Neural cell (in vitro differentiated cells): ENCODE measurements at regions not wholly inside any gene's neighbourhood (a gene's known extent, or its start where the extent isn't known, plus 50 kb on each side); places are given as distances from the start of the nearest gene placed in this dataset.

Source experiments
- H2AFZ ChIP-seq: fragments of 200-600, 300-800 bp; sonication (generic), shearing (Covaris generic); 2 replicates; pipeline ENCODE4 v1.6.0; 2014; ENCODE audit warnings: low read depth, mild to moderate bottlenecking, antibody characterized with exemption, low read length, moderate library complexity
- H3F3A ChIP-seq: fragments of 200-600 bp; shearing (Covaris generic); 2 replicates; pipeline ENCODE4 v1.6.1; 2016; ENCODE audit warnings: mild to moderate bottlenecking, moderate library complexity, mixed read lengths, antibody characterized with exemption, low read length; ENCODE audit not compliant: insufficient read depth, poor library complexity, severe bottlenecking
- H3K27ac ChIP-seq: fragments of 200-600, 300-800 bp; sonication (generic), shearing (Covaris generic); 2 replicates; pipeline ENCODE4 v1.5.1; 2014; ENCODE audit warnings: mild to moderate bottlenecking, low read length, moderate library complexity
- H3K27me3 ChIP-seq: fragments of 300-800, 200-600 bp; sonication (generic), shearing (Covaris generic); 2 replicates; pipeline ENCODE4 v1.6.0; 2014; ENCODE audit warnings: mild to moderate bottlenecking, low read depth, low read length, moderate library complexity; ENCODE audit not compliant: insufficient read depth
- H3K36me3 ChIP-seq: fragments of 300-800, 200-600 bp; sonication (generic), shearing (Covaris generic); 2 replicates; pipeline ENCODE4 v1.5.1; 2014; ENCODE audit warnings: mild to moderate bottlenecking, antibody characterized with exemption, low read length, moderate library complexity; ENCODE audit not compliant: insufficient read depth
- H3K4me2 ChIP-seq: fragments of 300-800, 200-600 bp; sonication (generic), shearing (Covaris generic); 2 replicates; pipeline ENCODE4 v1.6.0; 2014; ENCODE audit warnings: mild to moderate bottlenecking, low read length
- H3K4me3 ChIP-seq: fragments of 300-800, 200-600 bp; sonication (generic), shearing (Covaris generic); 2 replicates; pipeline ENCODE4 v1.5.1; 2014; ENCODE audit warnings: mild to moderate bottlenecking, low read length, moderate library complexity
- H3K79me2 ChIP-seq: fragments of 200-600 bp; shearing (Covaris generic); replicated peaks from 2 replicates; pipeline ENCODE4 v1.6.0; 2014; ENCODE audit warnings: mild to moderate bottlenecking, low read length, moderate library complexity; ENCODE audit not compliant: insufficient read depth
- H3K9ac ChIP-seq: fragments of 300-800, 200-600 bp; sonication (generic), shearing (Covaris generic); 2 replicates; pipeline ENCODE4 v1.6.1; 2016; ENCODE audit warnings: mild to moderate bottlenecking, low read length, mixed read lengths
- H3K9me2 ChIP-seq: fragments of 200-600 bp; shearing (Covaris generic); 2 replicates; pipeline ENCODE4 v1.6.1; 2016; ENCODE audit warnings: mild to moderate bottlenecking, low read length, mixed read lengths; ENCODE audit not compliant: insufficient read depth
- H3K9me3 ChIP-seq: fragments of 200-600, 300-800 bp; sonication (generic), shearing (Covaris generic); 2 replicates; pipeline ENCODE4 v1.6.1; 2016; ENCODE audit warnings: mild to moderate bottlenecking, mixed run types, low read length, moderate library complexity, mixed read lengths
- H4K20me1 ChIP-seq: fragments of 200-600 bp; shearing (Covaris generic); 2 replicates; pipeline ENCODE4 v1.6.1; 2016; ENCODE audit warnings: mild to moderate bottlenecking, mixed run types; ENCODE audit not compliant: insufficient read depth
- EP300 ChIP-seq: fragments of 450-650 bp; conservative IDR thresholded peaks from 2 replicates; pipeline ENCODE4 v1.6.1; 2014; ENCODE audit warnings: antibody characterized with exemption, mild to moderate bottlenecking, moderate library complexity; ENCODE audit not compliant: poor library complexity, severe bottlenecking
- EZH2 ChIP-seq: fragments of 200-600, 300-800 bp; shearing (Covaris generic), sonication (generic); IDR thresholded peaks from 2 replicates; pipeline ENCODE4 v1.6.1; 2014; ENCODE audit warnings: antibody characterized with exemption, low read length, borderline replicate concordance, mild to moderate bottlenecking; ENCODE audit not compliant: insufficient read depth, poor library complexity, severe bottlenecking
- MXI1 ChIP-seq: fragments of 450-650 bp; conservative IDR thresholded peaks from 2 replicates; pipeline ENCODE4 v1.6.1; 2014; ENCODE audit warnings: antibody characterized with exemption, mild to moderate bottlenecking; ENCODE audit not compliant: poor library complexity, severe bottlenecking
- POLR2AphosphoS5 ChIP-seq: IDR thresholded peaks from 2 replicates; pipeline ENCODE4 v1.6.1; 2012
- RAD21 ChIP-seq: fragments of 450-650 bp; conservative IDR thresholded peaks from 2 replicates; pipeline ENCODE4 v1.6.1; 2014; ENCODE audit warnings: antibody characterized with exemption, mild to moderate bottlenecking, moderate library complexity
- REST ChIP-seq: IDR thresholded peaks from 2 replicates; pipeline ENCODE4 v1.6.1; 2012; ENCODE audit warnings: borderline replicate concordance
- SMC3 ChIP-seq: fragments of 450-650 bp; conservative IDR thresholded peaks from 2 replicates; pipeline ENCODE4 v1.6.1; 2014; ENCODE audit warnings: antibody characterized with exemption, mild to moderate bottlenecking, moderate library complexity; ENCODE audit not compliant: poor library complexity
- TAF1 ChIP-seq: IDR thresholded peaks from 2 replicates; pipeline ENCODE4 v1.6.1; 2012; ENCODE audit warnings: low read depth
- TF ChIP-seq, protein P1 (sequence below): fragments of 450-650 bp; IDR thresholded peaks from 2 replicates; pipeline ENCODE4 v1.5.1; 2014; ENCODE audit warnings: antibody characterized with exemption, mild to moderate bottlenecking, moderate library complexity; ENCODE audit not compliant: poor library complexity, severe bottlenecking

GRCh38 chr4:187470061-187470460 lies 525.5 kb upstream of the ZFP42 start:
- no peak overlapping the region for H2AFZ ChIP-seq

GRCh38 chr4:187474238-187474637 lies 521.3 kb upstream of the ZFP42 start:
- H3K36me3 ChIP-seq = no peaks in the 10 kb centered on the region
- no peak overlapping the region for H3K4me3 ChIP-seq
- H4K20me1 ChIP-seq = no peaks in the 10 kb centered on the region
- no peak overlapping the region for H2AFZ ChIP-seq
- no peak overlapping the region for H3K27ac ChIP-seq
- H3K9me3 ChIP-seq = no peaks in the 10 kb centered on the region
- no peak overlapping the region for H3K9ac ChIP-seq
- no peaks in the 10 kb centered on the region for H3F3A ChIP-seq
- no peak overlapping the region for H3K4me2 ChIP-seq
- no peaks in the 10 kb centered on the region for H3K27me3 ChIP-seq
- H3K9me2 ChIP-seq = no peaks in the 10 kb centered on the region
- TF ChIP-seq, protein P1, sequence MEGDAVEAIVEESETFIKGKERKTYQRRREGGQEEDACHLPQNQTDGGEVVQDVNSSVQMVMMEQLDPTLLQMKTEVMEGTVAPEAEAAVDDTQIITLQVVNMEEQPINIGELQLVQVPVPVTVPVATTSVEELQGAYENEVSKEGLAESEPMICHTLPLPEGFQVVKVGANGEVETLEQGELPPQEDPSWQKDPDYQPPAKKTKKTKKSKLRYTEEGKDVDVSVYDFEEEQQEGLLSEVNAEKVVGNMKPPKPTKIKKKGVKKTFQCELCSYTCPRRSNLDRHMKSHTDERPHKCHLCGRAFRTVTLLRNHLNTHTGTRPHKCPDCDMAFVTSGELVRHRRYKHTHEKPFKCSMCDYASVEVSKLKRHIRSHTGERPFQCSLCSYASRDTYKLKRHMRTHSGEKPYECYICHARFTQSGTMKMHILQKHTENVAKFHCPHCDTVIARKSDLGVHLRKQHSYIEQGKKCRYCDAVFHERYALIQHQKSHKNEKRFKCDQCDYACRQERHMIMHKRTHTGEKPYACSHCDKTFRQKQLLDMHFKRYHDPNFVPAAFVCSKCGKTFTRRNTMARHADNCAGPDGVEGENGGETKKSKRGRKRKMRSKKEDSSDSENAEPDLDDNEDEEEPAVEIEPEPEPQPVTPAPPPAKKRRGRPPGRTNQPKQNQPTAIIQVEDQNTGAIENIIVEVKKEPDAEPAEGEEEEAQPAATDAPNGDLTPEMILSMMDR = no peak
- TF ChIP-seq RAD21 (no peak), POLR2AphosphoS5 (no peak)
- H3K79me2 ChIP-seq = no peaks in the 10 kb centered on the region

More at GRCh38 chr4:187470061-187470460, 525.5 kb upstream of the ZFP42 start:
- Histone ChIP-seq H3K4me2 (no peak overlapping the region), H4K20me1 (no peaks in the 10 kb centered on the region), H3K9me2 (no peaks in the 10 kb centered on the region), H3K79me2 (no peaks in the 10 kb centered on the region), H3K36me3 (no peaks in the 10 kb centered on the region), H3F3A (no peaks in the 10 kb centered on the region), H3K27me3 (no peaks in the 10 kb centered on the region), H3K9ac (no peak overlapping the region), H3K27ac (no peak overlapping the region), H3K9me3 (no peaks in the 10 kb centered on the region), H3K4me3 (no peak overlapping the region)
- no peak for TF ChIP-seq EP300
- TF ChIP-seq EZH2 = no peak
- no peak for TF ChIP-seq TAF1
- no peak for TF ChIP-seq POLR2AphosphoS5
- TF ChIP-seq, protein P1 = no peak
- TF ChIP-seq REST = no peak
- no peak for TF ChIP-seq SMC3
- TF ChIP-seq MXI1 = no peak
- TF ChIP-seq RAD21 = no peak
